Keratinocyte (primary cell): ENCODE measurements at regions not wholly inside any gene's neighbourhood (a gene's known extent, or its start where the extent isn't known, plus 50 kb on each side); places are given as distances from the start of the nearest gene placed in this dataset.

ENCODE experiments used
- EZH2 ChIP-seq: IDR thresholded peaks from one replicate; pipeline ENCODE4 v1.6.1; 2012; ENCODE audit warnings: inconsistent platforms, mild to moderate bottlenecking, low read length, moderate library complexity
- TF ChIP-seq, protein P1 (sequence below), 3 experiments: IDR thresholded peaks in 1 of 3; conservative IDR thresholded peaks in 1 of 3; optimal IDR thresholded peaks in 1 of 3; 2 replicates in 2 of 3; 3 replicates in 1 of 3; pipeline versions ENCODE3 to v1.5.1; 2011; ENCODE audit warnings: low read length in 3 of 3, mild to moderate bottlenecking in 3 of 3, moderate library complexity in 2 of 3, control low read depth in 1 of 3, inconsistent platforms in 1 of 3; ENCODE audit not compliant: insufficient read depth in 2 of 3; ENCODE audit errors: extremely low read depth in 1 of 3

- TF ChIP-seq EZH2 = no peak
- TF ChIP-seq, protein P1, sequence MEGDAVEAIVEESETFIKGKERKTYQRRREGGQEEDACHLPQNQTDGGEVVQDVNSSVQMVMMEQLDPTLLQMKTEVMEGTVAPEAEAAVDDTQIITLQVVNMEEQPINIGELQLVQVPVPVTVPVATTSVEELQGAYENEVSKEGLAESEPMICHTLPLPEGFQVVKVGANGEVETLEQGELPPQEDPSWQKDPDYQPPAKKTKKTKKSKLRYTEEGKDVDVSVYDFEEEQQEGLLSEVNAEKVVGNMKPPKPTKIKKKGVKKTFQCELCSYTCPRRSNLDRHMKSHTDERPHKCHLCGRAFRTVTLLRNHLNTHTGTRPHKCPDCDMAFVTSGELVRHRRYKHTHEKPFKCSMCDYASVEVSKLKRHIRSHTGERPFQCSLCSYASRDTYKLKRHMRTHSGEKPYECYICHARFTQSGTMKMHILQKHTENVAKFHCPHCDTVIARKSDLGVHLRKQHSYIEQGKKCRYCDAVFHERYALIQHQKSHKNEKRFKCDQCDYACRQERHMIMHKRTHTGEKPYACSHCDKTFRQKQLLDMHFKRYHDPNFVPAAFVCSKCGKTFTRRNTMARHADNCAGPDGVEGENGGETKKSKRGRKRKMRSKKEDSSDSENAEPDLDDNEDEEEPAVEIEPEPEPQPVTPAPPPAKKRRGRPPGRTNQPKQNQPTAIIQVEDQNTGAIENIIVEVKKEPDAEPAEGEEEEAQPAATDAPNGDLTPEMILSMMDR (optimal IDR thresholded peaks at IDR 0.05 in 1 of 3, IDR thresholded peaks at IDR 0.05 in 1 of 3, conservative IDR thresholded peaks at IDR 0.05 in 1 of 3; ENCODE audit: extremely low read depth in 1 of 3, insufficient read depth in 2 of 3, low read length in 3 of 3) = no peak
Observed at GRCh38 chr3:152037297-152037696, 163.9 kb downstream of the SUCNR1 start.
